ENCODE measurements at regions not wholly inside any gene's neighbourhood (a gene's known extent, or its start where the extent isn't known, plus 50 kb on each side); places are given as distances from the start of the nearest gene placed in this dataset.

DNA sequence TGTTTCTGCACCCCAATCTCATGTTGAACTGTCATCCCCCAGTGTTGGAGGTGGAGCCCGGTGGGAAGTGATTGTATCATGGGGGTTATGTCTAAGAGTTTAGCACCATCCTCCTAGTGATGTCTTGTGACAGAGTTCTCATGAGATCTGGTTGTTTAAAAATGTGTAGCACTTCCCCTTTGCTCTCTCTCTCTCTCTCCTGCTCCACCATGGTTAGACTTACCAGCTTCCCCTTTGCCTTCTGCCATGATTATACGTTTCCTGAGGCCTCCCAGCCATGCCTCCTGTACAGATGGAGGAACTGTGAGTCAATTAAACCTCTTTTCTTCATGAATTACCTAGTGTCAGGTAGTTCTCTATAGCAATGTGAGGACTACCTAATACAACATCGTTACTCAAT lies 396.9 kb upstream of the LRATD1 start:
- no peak for DNase-seq

DNA sequence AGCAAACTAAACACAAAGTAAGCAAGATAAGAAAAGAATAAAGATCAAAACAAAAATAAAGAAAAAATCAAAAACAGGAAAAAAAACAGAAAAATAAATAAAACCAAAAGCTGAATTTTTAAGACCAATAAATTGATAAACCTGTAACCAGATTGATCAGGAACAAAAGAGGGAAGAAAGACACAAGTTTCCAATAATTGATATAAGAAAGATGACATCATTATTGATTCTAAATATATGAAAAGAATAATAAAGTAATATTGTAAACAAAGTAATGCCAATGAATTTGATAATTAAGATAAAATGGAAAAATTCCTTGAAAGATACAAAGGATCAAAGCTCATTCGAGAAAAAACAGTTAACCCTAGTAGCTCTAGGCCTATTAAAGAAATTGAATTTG lies 394.6 kb upstream of the LRATD1 start:
- DNase-seq, result no peak

DNA sequence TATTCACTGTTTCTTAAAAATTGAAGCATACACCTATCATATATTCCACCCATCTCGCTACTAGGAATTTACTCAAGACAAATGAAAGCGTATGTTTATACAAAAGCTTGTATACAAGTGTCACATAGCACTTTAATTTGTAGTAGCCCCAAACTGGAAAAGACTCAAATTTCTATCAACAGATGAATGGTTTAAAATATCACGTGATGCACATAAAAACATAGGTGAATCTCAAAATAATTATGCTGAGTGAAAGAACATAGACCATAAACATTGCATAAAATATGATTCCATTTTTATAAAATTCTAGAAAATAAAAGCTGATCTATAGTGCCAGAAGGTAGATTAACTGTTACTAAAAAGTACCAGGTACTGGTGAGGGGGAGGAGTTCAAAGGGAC lies 392.9 kb upstream of the LRATD1 start:
- no peak for DNase-seq

DNA sequence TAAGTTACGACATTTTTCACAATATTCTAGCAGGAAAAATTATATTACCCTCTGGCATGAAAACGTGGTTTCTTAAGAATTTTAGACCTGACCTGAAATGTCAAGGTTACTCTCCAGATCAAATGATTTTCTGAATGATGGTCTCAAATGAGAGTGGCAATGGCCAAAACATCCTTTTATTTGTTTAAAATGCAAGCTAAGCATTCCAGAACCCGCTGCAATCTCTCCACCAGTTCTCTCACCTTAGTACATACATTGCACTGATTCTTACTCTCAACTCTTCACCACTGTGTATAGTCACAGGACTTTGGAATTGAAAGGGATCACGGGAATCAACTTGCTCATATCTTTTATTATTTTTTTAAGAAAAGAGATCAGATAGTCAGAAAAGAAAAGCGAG lies 391.6 kb upstream of the LRATD1 start:
- no peak for DNase-seq

DNA sequence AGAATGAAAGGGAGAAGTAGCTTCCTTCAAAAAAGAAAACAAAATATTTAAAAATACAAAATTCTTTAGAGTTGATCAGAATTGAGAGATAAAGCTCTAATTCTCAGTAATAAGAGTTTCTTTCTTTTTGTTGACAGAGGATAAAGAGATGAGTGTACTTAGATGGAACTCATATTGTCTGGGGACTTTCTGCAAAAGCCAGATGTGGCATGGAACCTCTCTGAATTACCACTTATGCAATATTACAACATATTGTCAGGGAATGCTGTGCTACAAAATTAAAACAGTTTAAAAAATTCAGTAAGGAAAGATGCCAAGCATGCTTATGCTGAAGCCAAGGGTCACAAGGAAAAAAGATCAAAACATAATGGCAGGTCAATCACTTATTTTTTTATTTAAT lies 386.6 kb upstream of the LRATD1 start:
- no peak for DNase-seq

DNA sequence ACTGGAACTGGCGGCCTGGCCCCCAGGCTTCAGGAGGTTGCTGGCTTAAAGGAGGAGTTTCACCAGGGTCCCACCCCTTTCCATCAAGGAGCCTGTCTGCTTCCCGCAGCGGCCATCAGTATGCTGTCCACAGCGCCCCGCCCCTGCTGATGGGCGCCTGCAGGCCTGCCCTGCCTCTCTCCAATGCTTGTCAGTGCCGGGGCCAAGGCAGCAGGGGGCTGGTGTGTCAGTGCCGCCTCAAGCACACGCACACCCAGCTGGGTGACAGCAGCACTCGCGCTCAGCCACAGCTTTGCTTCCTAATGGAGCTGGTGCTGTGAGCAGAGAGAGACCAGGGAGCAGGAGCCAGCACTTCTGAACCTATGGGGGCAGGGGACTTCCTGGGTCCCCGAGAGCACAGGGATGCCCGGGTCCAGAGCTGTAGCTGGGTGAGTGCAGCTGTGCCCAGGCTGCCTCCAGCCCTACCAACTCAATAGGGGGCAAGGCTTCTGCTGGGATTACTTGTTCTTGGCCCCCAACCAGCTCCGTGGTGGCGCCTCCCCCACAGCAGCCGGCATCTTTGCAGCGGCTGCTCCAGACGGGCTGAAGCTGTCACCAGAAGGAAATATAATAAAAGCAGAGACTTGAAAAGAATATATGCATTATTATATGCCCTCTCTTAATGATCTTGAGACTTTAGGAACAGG lies 377.2 kb upstream of the LRATD1 start:
- DNase-seq, result no peak

DNA sequence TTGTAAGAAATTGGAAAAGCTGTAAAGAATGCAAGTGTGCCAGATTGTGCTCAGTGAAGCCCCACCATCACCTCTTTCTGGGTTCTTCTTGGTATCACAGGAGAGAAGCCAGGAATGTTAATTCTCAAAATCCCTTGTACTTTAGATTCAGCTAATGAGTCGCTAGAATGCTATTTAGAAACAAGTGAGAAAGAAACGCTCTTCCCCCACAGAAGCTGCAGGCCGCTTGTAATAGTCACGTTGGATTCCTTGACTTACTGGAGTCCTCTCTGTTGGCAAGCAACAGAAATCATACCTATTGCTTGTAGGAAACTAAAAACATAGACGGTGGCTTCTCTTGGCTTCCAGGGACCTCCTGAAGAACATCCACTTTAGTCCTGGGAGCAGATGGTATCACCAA lies 375.6 kb upstream of the LRATD1 start:
- DNase-seq, result no peak

DNA sequence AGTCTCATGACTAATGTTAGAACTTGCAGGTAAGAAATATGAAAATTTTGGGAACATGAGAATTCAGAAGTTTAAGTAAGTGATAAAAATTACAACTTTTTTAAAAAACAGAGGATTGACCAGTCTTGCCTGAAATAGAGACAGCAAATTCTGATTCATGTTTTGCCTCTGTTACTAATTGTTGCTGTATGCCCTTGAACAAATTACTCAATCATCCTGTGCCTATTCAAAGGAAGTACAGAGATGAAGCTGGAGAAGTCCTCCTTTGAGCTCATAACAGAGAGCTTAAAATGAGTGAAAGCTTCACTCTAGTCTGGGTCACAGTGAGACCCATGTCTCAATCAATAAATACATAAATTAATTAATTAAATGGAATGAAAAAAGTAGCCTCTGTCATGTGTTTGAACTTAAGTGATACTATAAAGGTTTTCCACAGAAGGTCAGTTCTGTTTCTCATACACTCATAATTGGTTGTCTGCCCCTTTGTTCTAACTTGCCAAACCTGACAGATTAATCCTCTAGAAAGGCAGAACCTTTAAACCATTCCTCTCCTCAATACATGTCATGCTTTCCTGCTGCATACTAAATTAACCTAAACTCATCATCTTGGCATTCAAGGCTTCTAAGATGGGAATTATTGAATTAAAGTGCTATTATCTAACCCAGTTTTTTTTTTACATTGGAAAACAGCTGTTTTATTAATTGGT lies 374.6 kb upstream of the LRATD1 start:
- no peak for DNase-seq

DNA sequence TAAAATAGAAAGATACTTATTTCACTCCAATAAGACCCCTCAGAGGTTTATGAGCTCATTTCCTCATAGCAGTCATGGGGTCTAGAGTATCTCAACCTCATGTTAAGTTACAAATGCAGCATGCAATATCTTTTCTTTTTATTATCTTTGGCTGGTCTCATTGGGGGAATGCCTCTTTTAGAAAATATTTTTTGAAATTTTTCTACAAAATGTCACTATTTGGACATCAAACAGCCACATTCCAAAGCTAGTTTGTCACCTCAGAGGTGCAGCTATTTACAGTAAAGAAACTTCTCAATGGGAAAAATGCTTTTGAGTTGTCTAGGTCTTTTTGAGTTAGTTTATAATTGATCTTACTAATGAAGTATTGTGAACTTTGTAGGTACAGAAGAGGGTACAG lies 370.7 kb upstream of the LRATD1 start:
- DNase-seq, result no peak

DNA sequence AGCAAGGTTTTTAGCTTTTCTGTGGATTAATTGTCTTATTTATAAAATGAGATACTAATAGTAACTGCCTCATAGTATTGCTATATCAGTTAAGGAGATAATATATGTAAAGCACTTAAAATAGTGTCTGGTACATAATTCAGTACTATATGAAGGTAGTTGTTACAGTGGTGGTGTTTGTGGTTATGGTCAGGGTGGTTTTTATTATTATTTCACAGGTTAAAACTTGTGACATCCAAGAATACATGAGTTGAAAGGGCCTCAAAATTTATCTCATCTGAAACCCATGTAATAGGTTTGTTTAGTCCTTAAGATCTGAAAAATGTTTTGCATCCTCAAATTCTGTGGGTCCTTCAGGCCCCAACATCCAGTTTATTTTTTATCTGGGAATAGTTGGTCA lies 369.5 kb upstream of the LRATD1 start:
- no peak for DNase-seq

DNA sequence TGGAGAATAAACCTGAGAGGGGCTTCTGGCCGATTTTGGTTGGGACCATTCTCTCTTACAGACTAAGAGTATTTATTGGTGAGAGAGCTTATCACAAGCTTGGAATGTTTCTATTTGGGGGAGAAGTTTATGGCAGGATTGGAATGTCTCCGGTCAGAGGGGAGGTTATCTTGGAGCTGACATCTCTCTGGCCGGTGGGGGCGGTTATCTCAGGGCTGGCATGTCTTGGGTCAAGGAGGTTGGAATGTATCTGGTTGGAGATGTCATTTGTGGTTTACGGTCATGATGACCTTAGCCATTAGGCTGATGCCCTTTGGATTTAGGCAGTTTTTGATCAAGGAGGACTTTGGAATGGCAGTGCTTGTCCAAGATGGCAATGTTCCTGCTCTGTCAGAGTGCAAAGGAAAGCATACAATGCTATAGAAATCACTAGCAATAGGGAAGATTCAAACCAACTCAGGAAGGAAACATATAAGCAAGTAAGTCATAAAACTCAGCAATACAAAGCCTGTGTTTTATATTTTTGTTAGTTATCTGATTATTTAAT lies 362.4 kb upstream of the LRATD1 start:
- DNase-seq, result no peak

DNA sequence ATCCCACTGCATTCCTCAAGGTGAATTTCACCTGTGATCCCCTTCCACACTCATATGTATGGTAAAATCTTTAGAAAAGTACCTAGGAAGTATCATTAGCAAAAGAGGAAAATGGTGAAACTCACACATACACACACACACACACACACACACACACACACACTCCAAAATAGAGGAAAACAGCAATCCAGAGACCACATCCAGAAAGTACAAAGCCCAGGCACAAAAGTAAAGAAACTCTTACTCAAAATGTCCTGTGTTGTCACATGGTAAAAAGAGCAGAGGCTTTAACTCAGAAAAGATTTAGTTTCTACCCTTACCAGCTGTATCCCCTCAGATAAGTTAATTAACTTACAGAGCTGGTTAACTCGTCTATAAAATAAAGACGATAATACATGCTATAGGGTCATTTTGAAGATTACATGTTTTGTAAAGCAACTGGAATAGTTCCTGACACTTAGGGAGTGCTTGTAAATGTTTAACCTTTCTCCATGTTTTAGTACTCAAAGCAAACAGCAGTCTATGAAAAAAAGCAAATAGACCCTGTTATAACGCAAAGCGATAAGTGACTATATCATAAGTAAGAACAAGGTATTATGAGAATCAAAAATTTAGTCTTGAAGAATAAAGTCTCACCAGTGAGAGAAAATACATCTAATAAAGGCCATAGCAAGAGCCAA lies 360.0 kb upstream of the LRATD1 start:
- DNase-seq, result no peak

DNA sequence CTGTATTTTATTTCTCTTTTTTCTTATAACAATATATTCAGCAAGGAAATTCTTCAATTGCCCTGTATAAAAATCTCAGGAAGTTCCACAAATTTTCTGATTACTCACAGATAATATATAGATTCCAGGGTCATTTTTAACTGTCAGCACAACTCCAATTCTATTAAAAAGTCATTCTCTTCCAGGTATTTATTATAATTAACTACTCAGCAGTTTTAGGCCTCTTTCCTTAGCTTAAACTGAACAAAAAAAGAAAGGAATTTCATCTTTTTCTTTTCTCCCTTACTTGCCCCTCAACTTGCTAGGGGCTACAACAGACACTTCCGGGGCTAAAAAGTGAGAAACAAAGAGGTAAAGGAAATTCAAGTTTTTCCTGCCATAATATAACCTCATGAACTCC lies 358.9 kb upstream of the LRATD1 start:
- no peak for DNase-seq

DNA sequence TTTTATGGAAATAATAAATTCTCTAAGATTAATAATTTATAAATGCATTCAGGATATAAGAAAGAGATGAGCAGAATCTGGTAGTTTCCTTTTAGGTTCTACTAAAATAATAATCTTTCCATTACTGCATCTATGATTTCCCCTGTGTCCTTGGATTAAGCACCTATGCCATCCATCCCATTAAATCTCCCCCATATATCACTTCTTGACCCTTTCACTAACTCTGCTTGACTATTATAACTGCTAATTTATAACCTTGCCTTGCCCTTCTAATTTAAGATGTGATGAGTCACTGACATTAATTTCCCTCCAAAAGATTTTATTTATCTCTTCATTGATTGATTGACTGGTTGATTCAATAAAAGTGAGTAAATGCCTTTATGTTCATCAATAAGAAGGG lies 348.3 kb upstream of the LRATD1 start:
- DNase-seq, result no peak

DNA sequence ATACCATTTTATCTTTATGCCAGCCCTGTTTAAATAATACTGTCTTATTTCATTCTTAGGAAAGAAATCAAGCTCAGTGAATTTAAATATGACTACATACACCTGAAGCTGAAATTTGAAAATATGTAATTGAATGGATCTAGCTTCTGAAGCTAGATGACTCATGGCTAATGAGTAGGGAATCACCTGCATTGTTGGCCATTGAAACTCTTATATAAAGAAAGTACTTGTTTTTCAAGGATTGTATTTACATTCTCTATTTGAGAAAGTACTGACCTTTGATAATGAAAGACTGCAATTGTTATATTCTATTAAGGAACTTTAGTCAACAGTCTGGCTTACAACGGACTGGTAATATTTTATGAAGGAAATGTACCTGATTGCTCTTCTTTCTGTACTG lies 346.7 kb upstream of the LRATD1 start:
- no peak for DNase-seq

DNA sequence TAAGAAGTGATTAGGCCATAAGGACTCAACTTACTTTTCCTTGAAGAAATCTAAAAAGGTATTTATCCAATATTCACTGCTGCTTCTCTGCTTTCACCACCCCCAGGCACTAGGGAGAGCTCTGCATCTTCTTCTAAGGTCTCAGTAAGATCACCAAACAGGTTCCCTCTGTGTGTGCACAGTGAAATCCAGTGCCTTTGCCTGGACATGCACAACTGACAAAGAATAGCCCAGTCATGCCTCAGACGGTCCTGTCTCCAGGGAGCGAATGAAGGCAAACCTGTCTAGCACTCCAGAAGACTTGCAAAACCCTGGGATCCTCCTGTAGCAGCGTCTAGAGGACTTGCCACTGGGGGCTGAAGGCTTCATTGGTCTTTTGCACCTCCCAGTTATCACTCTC lies 344.5 kb upstream of the LRATD1 start:
- no peak for DNase-seq

DNA sequence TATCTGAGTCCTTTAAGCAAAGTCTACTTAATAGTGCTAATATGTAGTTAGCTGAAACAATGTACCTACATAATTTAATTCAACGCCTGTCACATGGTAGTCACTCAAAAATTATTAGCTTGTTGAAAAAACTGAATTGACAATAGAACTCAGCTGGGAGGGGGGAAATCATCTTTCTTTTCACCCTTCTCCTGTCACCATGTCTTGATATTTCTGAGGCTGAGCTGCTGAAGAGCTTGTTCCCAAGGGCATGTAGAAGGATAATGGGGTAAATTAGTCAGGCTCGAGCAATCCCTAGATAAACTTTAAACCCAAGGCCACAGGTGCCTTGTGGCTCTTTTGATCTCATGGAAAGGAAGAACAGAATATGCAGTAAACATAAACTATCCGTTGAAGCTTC lies 339.6 kb upstream of the LRATD1 start:
- no peak for DNase-seq

DNA sequence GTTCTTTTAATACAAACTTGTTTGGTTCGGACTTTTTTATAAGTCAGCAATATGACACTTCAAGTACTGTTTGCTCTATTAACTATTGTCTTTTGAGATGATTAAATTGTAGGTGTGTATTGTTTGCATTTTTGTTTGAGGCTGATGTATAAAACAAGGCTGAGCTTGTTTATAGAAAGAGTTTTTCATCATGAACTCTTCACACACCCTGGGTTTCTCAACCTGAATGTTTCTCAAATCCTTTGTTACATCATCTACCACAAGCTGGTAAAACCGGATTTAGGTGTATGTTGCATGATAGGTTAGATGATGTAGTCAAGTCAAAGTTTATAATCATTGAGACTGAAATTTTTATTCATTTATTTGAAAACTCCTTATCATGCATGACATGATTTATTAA lies 335.2 kb upstream of the LRATD1 start:
- DNase-seq, result no peak

DNA sequence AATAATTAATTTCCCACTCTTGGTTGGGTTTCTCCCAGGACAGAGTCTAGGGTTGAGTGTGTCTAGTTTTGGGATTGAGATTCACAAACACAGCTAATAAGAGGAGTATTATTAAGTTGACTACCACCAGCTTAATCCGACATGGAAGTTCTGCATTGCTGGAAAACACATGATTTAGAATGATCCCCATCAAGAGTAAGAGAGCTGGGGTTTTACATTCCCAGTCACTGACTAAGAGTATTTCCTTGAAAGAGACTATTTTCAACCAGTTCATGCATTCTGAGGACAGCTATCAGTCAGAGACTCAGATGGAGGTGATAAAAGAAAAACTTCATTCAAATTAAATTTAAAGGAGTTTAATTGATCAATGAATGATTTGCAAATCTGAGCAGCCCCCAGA lies 334.6 kb upstream of the LRATD1 start:
- no peak for DNase-seq

DNA sequence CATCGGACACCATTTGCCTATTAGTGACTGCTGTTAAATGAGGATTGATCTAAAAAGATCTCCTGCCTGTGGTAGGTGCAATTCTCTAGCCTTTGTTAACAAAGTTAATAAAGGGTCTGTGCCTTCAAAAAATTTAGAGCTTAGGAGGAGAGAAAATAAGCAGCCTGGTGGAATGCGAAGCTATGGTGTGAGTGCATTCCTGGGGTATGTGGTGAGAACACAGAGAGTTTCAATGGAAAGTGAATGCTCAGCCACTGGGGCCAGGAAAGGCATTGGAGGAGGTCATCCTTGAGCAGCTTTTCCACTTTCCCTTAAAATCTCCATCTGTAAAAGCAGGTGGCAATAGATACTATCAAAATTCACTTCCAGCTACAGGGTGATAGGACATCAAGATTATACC lies 331.2 kb upstream of the LRATD1 start:
- DNase-seq, result no peak

DNA sequence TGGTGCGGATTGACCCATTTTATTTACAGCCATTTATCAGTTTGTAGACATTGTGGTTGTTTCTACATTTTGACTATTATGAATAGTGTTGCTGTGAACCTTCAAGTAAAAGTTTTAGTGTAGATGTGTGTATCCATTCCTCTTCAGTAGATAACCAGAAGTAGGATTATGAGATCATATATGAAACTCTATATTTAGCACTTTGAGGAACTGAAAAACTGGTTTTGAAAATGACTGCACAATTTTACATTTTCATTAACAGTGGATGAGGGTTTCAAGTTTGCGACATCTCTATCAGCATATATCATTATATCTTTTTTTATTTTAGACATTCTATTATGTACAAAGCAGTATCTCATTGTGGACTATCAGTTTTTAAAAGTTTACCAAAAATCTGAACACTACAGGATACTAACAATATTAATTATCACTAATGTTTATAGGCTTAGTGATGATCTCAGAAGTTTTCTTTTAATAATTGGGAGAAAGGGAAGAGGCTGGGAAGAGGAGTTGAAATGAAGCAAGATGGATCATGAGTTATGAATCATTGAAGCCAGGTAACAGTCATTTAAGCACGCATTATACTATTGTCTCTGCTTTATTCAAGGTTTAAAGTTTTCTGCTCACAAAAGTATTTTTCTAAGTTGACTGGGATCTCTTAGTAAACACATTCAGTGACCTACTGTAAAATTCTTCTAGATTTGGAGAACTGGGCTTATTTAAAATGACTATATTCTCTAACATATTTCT lies 329.0 kb upstream of the LRATD1 start:
- DNase-seq, result no peak

DNA sequence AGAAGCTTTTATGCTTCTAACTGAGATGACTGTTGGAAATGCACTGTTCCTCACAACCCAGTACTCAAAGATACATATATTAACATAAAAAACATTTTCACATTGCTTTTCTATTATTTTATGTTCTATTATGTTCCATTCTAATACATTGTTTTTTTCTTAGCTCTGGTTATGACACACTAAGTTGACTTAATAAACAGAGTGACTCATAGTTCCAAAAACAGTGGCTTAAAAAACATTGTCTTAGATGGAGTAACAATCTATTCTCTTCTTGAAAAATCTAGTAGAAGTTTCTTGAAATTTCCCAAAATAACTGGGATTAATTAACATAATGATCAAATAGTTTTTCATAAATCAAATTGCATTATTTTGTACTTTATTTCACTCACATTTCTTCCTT lies 328.2 kb upstream of the LRATD1 start:
- DNase-seq, result no peak

DNA sequence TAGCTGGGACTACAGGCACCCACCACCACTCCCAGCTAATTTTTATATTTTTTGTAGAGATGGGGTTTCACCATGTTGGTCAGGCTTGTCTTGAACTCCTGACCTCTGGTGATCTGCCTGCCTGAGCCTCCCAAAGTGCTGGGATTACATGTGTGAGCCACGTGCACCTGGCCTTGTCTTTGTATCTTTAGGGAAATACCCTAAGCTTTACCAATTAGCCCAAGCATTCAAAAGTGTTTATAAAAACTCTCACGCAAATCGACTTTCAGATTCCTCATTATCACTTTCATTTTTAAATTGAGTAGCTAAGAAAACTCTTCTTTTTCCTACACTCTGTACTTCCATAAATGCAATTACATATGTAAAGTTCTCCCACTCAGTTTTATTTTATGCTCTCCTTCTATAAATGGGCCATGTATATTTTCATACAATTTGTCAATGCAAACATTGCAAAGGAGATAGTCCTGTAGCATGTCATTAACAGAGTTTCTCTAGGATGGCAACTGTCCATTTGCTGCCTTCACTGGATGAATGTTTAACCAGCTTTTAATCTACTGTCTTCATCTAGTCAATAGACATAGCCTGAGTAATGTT lies 326.2 kb upstream of the LRATD1 start:
- DNase-seq, result no peak
